ENCODE measurements at regions not wholly inside any gene's neighbourhood (a gene's known extent, or its start where the extent isn't known, plus 50 kb on each side); places are given as distances from the start of the nearest gene placed in this dataset.

DNA sequence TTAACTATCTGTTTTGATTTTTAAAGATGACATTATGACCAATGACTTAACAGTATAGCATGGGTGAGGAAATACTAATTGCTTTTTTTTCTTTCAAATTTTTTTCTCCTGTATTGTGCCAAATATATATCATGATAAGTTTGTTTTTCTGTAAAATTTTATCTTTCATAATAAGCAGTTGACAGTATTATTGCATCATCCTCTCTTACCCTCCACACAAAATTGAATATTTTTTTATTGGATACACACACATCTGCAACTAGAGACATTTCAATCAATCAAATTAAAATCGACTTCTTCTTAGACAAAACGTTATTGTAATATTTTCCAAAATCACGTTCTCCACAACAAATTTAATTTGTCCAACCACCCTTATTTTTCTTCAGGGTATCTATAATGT lies 330.4 kb upstream of the BRINP3 start:
- BruUV-seq (replicated peaks) = no TSS peak
- FAIRE-seq (no peak), DNase-seq (ENCODE audit: extremely low read depth in 1 of 4, low spot score in 3 of 4) (no peak), ATAC-seq (no peak)
- Histone ChIP-seq H3K9me3 (replicated peaks; ENCODE audit: control insufficient read depth, insufficient read depth, low read depth, low read length) (no peaks in the 10 kb centered on the region), H3K36me3 (ENCODE audit: control insufficient read depth, insufficient read depth, low read length) (no peaks in the 10 kb centered on the region), H4K20me1 (replicated peaks; ENCODE audit: control insufficient read depth, insufficient read depth, low read length) (no peaks in the 10 kb centered on the region), H3K27me3 (ENCODE audit: control insufficient read depth in 2 of 2, insufficient read depth in 2 of 2, low read length in 2 of 2) (no peaks in the 10 kb centered on the region), H3K79me2 (ENCODE audit: control insufficient read depth, insufficient read depth, low read length) (no peaks in the 10 kb centered on the region), H3K9me1 (ENCODE audit: control insufficient read depth, insufficient read depth, low read length) (no peaks in the 10 kb centered on the region), H3K4me3 (no peak overlapping the region), H3K4me1 (replicated peaks in 1 of 2; ENCODE audit: control insufficient read depth in 2 of 2, insufficient read depth in 2 of 2, low read length in 2 of 2) (no peaks in the 10 kb centered on the region), H3K9ac (ENCODE audit: insufficient read depth in 1 of 2, low read depth in 2 of 2, low read length in 2 of 2) (no peak overlapping the region), H3K27ac (ENCODE audit: extremely low read depth, low read depth, low read length) (no peak overlapping the region), H3K4me2 (ENCODE audit: insufficient read depth, low read length) (no peak overlapping the region), H2AFZ (ENCODE audit: low read depth, low read length) (no peak overlapping the region)
- 1% methylated on average over 3 of the region's 3 CpGs for WGBS (ENCODE audit: insufficient coverage, low coverage, missing lambda C conversion rate)
- intact Hi-C loops (cut with micrococcal nuclease) = no loop called here
- ChIA-PET POLR2A (no interaction called here), CTCF (ENCODE audit: low intra/inter-chr PET ratio) (no interaction called here)
- in situ Hi-C loops (cut with MboI) = no loop called here
- TF ChIP-seq, protein P1, sequence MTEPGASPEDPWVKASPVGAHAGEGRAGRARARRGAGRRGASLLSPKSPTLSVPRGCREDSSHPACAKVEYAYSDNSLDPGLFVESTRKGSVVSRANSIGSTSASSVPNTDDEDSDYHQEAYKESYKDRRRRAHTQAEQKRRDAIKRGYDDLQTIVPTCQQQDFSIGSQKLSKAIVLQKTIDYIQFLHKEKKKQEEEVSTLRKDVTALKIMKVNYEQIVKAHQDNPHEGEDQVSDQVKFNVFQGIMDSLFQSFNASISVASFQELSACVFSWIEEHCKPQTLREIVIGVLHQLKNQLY (CRISPR knock-in tag; conservative IDR thresholded peaks at IDR 0.05) = no peak
- TF ChIP-seq NCOA1 (IDR thresholded peaks at IDR 0.05; ENCODE audit: low read depth) = no peak
- no peak for TF ChIP-seq MTA3 (IDR thresholded peaks at IDR 0.05; ENCODE audit: borderline replicate concordance)
- TF ChIP-seq, protein P2, sequence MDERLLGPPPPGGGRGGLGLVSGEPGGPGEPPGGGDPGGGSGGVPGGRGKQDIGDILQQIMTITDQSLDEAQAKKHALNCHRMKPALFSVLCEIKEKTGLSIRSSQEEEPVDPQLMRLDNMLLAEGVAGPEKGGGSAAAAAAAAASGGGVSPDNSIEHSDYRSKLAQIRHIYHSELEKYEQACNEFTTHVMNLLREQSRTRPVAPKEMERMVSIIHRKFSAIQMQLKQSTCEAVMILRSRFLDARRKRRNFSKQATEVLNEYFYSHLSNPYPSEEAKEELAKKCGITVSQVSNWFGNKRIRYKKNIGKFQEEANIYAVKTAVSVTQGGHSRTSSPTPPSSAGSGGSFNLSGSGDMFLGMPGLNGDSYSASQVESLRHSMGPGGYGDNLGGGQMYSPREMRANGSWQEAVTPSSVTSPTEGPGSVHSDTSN (CRISPR knock-in tag; IDR thresholded peaks at IDR 0.05; ENCODE audit: low read depth) = no peak
- TF ChIP-seq, protein P2 (tag; conservative IDR thresholded peaks at IDR 0.05; ENCODE audit: low read depth) = no peak
- TF ChIP-seq, protein P3, sequence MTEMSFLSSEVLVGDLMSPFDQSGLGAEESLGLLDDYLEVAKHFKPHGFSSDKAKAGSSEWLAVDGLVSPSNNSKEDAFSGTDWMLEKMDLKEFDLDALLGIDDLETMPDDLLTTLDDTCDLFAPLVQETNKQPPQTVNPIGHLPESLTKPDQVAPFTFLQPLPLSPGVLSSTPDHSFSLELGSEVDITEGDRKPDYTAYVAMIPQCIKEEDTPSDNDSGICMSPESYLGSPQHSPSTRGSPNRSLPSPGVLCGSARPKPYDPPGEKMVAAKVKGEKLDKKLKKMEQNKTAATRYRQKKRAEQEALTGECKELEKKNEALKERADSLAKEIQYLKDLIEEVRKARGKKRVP (CRISPR knock-in tag; IDR thresholded peaks at IDR 0.05) = peak; percentile 37; the same call in 1 of the 2 replicates
- TF ChIP-seq, protein P4, sequence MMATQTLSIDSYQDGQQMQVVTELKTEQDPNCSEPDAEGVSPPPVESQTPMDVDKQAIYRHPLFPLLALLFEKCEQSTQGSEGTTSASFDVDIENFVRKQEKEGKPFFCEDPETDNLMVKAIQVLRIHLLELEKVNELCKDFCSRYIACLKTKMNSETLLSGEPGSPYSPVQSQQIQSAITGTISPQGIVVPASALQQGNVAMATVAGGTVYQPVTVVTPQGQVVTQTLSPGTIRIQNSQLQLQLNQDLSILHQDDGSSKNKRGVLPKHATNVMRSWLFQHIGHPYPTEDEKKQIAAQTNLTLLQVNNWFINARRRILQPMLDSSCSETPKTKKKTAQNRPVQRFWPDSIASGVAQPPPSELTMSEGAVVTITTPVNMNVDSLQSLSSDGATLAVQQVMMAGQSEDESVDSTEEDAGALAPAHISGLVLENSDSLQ (IDR thresholded peaks at IDR 0.05) = no peak
- TF ChIP-seq, protein P5, sequence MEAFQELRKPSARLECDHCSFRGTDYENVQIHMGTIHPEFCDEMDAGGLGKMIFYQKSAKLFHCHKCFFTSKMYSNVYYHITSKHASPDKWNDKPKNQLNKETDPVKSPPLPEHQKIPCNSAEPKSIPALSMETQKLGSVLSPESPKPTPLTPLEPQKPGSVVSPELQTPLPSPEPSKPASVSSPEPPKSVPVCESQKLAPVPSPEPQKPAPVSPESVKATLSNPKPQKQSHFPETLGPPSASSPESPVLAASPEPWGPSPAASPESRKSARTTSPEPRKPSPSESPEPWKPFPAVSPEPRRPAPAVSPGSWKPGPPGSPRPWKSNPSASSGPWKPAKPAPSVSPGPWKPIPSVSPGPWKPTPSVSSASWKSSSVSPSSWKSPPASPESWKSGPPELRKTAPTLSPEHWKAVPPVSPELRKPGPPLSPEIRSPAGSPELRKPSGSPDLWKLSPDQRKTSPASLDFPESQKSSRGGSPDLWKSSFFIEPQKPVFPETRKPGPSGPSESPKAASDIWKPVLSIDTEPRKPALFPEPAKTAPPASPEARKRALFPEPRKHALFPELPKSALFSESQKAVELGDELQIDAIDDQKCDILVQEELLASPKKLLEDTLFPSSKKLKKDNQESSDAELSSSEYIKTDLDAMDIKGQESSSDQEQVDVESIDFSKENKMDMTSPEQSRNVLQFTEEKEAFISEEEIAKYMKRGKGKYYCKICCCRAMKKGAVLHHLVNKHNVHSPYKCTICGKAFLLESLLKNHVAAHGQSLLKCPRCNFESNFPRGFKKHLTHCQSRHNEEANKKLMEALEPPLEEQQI (IDR thresholded peaks at IDR 0.05) = no peak
- no peak for TF ChIP-seq RAD21 (CRISPR knock-in tag; conservative IDR thresholded peaks at IDR 0.05 in 1 of 2, IDR thresholded peaks at IDR 0.05 in 1 of 2)
- no peak for TF ChIP-seq CREB1 (IDR thresholded peaks at IDR 0.05)
- TF ChIP-seq CREB1 (CRISPR knock-in tag; IDR thresholded peaks at IDR 0.05) = no peak
- no peak for TF ChIP-seq U2AF1 (optimal IDR thresholded peaks at IDR 0.05; ENCODE audit: low read depth, low read length)
- TF ChIP-seq CHD1 (IDR thresholded peaks at IDR 0.05; ENCODE audit: low read length) = no peak
- TF ChIP-seq, protein P6, sequence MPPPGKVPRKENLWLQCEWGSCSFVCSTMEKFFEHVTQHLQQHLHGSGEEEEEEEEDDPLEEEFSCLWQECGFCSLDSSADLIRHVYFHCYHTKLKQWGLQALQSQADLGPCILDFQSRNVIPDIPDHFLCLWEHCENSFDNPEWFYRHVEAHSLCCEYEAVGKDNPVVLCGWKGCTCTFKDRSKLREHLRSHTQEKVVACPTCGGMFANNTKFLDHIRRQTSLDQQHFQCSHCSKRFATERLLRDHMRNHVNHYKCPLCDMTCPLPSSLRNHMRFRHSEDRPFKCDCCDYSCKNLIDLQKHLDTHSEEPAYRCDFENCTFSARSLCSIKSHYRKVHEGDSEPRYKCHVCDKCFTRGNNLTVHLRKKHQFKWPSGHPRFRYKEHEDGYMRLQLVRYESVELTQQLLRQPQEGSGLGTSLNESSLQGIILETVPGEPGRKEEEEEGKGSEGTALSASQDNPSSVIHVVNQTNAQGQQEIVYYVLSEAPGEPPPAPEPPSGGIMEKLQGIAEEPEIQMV (tag; conservative IDR thresholded peaks at IDR 0.05; ENCODE audit: low read depth) = no peak
